ENCODE measurements at regions not wholly inside any gene's neighbourhood (a gene's known extent, or its start where the extent isn't known, plus 50 kb on each side); places are given as distances from the start of the nearest gene placed in this dataset.

- DNase-seq (no peak), ATAC-seq (no peak)
- H3K27me3 ChIP-seq (ENCODE audit: insufficient read depth in 3 of 3, low read length in 2 of 3): no peaks in the 10 kb centered on the region
- H3K36me3 ChIP-seq (ENCODE audit: insufficient read depth in 1 of 2, low read depth in 1 of 2): no peaks in the 10 kb centered on the region
- 94 to 97% (median 96%) methylated on average over 2 of the region's 2 CpGs for WGBS, 3 donors
- no peak overlapping the region for H3K4me3 ChIP-seq
- peaks cover 7% of the 10 kb centered on the region for H3K4me1 ChIP-seq
- H3K27ac ChIP-seq: no peak overlapping the region
- intact Hi-C loops (cut with DNase I): no loop called here
- H3K9me3 ChIP-seq: no peaks in the 10 kb centered on the region
- no peak for TF ChIP-seq CTCF (IDR thresholded peaks at IDR 0.05)
These were observed 551.1 kb downstream of the EFNA5 start for GRCh38 chr5:107119656-107120055.

- 46 to 64% (median 55%) methylated on average over 6 of the region's 6 CpGs for WGBS, 3 donors
- peaks cover 7% of the 10 kb centered on the region for H3K4me1 ChIP-seq
- H3K9me3 ChIP-seq: no peaks in the 10 kb centered on the region
- intact Hi-C loops (cut with DNase I): no loop called here
- H3K27me3 ChIP-seq (ENCODE audit: insufficient read depth in 3 of 3, low read length in 2 of 3): no peaks in the 10 kb centered on the region
- ATAC-seq (no peak), DNase-seq (no peak)
- no peak overlapping the region for H3K4me3 ChIP-seq
- H3K27ac ChIP-seq: no peak overlapping the region
- TF ChIP-seq CTCF (IDR thresholded peaks at IDR 0.05): no peak
- H3K36me3 ChIP-seq (ENCODE audit: insufficient read depth in 1 of 2, low read depth in 1 of 2): no peaks in the 10 kb centered on the region
These were observed 552.3 kb downstream of the EFNA5 start for GRCh38 chr5:107118184-107119019.

- intact Hi-C loops (cut with DNase I): no loop called here
- H3K36me3 ChIP-seq (ENCODE audit: insufficient read depth in 1 of 2, low read depth in 1 of 2): no peaks in the 10 kb centered on the region
- no peaks in the 10 kb centered on the region for H3K27me3 ChIP-seq (ENCODE audit: insufficient read depth in 3 of 3, low read length in 2 of 3)
- ATAC-seq (no peak), DNase-seq (no peak)
- no peak overlapping the region for H3K4me3 ChIP-seq
- no peaks in the 10 kb centered on the region for H3K4me1 ChIP-seq
- no peak for TF ChIP-seq CTCF (IDR thresholded peaks at IDR 0.05)
- H3K27ac ChIP-seq: no peak overlapping the region
- no peaks in the 10 kb centered on the region for H3K9me3 ChIP-seq
- WGBS, 3 donors: 49 to 55% (median 54%) methylated on average over 5 of the region's 5 CpGs
These were observed 558.5 kb downstream of the EFNA5 start for GRCh38 chr5:107112216-107112615.

- intact Hi-C loops (cut with DNase I): no loop called here
- ATAC-seq (peak; percentile 91 to 98 (median 97)), DNase-seq (peak; percentile 12 to 52)
- peak; percentile 46 for TF ChIP-seq CTCF (IDR thresholded peaks at IDR 0.05)
- Histone ChIP-seq H3K9me3 (no peaks in the 10 kb centered on the region), H3K27me3 (ENCODE audit: insufficient read depth in 3 of 3, low read length in 2 of 3) (no peaks in the 10 kb centered on the region), H3K27ac (peak overlapping the region; percentile 56), H3K4me1 (no peaks in the 10 kb centered on the region), H3K36me3 (ENCODE audit: insufficient read depth in 1 of 2, low read depth in 1 of 2) (no peaks in the 10 kb centered on the region), H3K4me3 (no peak overlapping the region)
- 57 to 71% (median 57%) methylated on average over 8 of the region's 8 CpGs for WGBS, 3 donors
These were observed 566.4 kb downstream of the EFNA5 start for GRCh38 chr5:107104040-107104995.
